Natural killer cell treated with Interleukin-12 subunit alpha and Interleukin-12 subunit beta and Interleukin-15 and Interleukin-18, amount 100 ng/mL, for 72 hours (primary cell): ENCODE measurements at regions not wholly inside any gene's neighbourhood (a gene's known extent, or its start where the extent isn't known, plus 50 kb on each side); places are given as distances from the start of the nearest gene placed in this dataset.
"Not testable (repeated sequence)": the region's sequence is repeated elsewhere in the genome, so short reads cannot be mapped to it uniquely, and the experiment has no call there.

ENCODE experiments used
- ATAC-seq, 2 donors: fragments of 150-1000 bp; cut with Tn5 transposase in 1 of 2; sonication (Bioruptor Pico), chemical (Tn5 transposase) in 1 of 2; 2 replicates each; pipeline ENCODE4 v1.10.0; 2021
- DNase-seq: peaks from one replicate; pipeline ENCODE4 v3.0.0; 2022; ENCODE audit warnings: low spot score
- H3K27ac Mint-ChIP-seq, 2 donors: 1 replicate in 1 of 2; 2 replicates in 1 of 2; pipeline ENCODE4 v1.8.0; 2022; ENCODE audit warnings: mixed read lengths in 2 of 2, mild to moderate bottlenecking in 1 of 2, moderate library complexity in 1 of 2
- H3K27me3 Mint-ChIP-seq, 2 donors: 1 replicate in 1 of 2; 2 replicates in 1 of 2; pipeline ENCODE4 v1.8.0; 2022; ENCODE audit warnings: mixed read lengths in 2 of 2
- H3K36me3 Mint-ChIP-seq: one replicate; pipeline ENCODE4 v1.8.0; 2022; ENCODE audit warnings: mixed read lengths
- H3K4me1 Mint-ChIP-seq, 2 donors: 1 replicate in 1 of 2; 2 replicates in 1 of 2; pipeline ENCODE4 v1.8.0; 2022; ENCODE audit warnings: low read depth in 2 of 2, mixed read lengths in 2 of 2, mild to moderate bottlenecking in 1 of 2
- H3K4me3 Mint-ChIP-seq: one replicate; pipeline ENCODE4 v1.8.0; 2022; ENCODE audit warnings: mixed read lengths
- H3K9me3 Mint-ChIP-seq: 2 replicates; pipeline ENCODE4 v1.8.0; 2022; ENCODE audit warnings: mixed read lengths

DNA sequence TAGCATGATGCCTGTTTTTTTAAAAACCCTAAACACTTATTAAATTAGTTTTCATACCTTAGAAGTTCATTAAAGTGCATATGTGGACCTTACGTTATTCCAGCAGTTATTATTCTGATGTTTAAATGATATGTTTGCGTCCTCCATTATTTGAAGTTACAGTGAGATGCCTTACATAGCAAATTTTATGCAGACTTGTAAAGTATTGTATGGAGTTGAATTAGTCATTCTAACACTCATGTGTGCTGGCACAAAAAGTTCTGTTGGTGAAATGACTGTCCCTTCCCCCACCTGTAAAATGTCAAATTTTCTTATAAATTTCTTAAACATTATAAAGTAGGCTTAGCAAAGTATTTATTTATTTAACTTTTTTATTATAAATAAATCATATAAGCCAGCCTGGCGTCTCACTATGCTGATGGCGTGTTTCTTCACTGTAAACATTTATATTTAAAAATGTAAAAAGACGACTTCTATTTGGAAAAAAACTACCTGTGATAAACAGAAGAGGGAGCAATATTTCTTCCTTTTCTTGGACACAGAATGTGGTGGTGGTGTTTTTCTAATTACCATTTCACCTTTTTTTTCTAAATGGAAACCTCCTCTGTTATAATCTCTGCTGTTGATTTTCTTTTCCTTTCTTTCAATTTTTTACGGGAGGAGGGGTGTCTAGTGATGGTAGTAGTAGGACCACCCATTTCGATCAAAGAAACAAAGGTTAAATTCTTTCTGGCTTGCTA is 155.4 kb downstream of the RFPL4B start:
- Mint-ChIP-seq H3K36me3 (no peaks in the 10 kb centered on the region), H3K27ac (no peak overlapping the region), H3K4me3 (no peak overlapping the region), H3K27me3 (peaks cover 0 to 3% of the 10 kb centered on the region in 2 donors), H3K4me1 (no peaks in the 10 kb centered on the region), H3K9me3 (no peaks in the 10 kb centered on the region)
- no peak for ATAC-seq
- DNase-seq = no peak

DNA sequence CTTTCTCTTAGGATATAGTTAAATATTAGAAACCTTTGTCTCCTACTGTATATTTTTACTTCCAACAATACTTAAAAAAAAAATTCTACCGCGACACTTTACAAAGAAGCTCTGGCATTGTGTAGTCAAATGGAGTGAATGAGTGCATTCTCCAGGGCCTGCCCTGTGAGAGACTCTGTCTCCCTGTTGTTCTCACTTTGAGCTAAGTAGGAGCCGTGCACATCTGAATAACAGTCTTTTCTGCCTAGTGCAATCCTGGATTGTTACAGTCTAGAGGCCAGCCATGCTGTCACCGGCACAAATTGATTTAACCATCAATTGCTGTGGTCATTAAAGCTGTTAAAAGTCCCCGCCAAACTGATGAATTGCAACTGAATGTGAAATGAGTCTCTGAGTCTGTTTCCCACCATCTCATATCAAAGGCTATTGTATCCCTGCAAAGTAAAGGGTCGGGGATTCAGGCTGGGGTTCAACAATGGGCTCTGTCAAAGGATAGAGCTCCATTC is 156.0 kb downstream of the RFPL4B start:
- Mint-ChIP-seq H3K4me3 (no peak overlapping the region), H3K27me3 (peaks cover 0 to 3% of the 10 kb centered on the region in 2 donors), H3K36me3 (no peaks in the 10 kb centered on the region), H3K9me3 (no peaks in the 10 kb centered on the region), H3K4me1 (no peaks in the 10 kb centered on the region), H3K27ac (no peak overlapping the region)
- no peak for ATAC-seq
- DNase-seq = no peak

DNA sequence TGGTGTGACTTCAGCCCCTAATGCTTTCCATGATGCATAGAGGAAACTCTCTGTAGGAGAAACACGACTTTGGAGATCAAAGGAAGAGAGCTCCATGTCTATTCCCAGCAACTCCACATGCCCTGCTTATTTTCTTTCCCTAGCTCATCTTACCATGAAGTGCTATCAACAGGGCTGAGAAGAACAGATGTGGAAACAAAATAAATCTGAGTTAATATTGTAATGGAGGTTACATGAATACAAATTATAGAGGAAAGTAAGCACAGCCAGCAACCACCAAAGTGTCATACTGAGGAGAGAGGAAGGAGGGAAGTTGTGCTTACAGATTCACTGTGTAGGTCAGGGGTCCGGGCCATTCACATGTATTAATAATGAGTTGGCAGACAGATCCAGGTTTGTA is 157.5 kb downstream of the RFPL4B start:
- Mint-ChIP-seq H3K27me3 (peaks cover 0 to 3% of the 10 kb centered on the region in 2 donors), H3K4me3 (no peak overlapping the region), H3K4me1 (no peaks in the 10 kb centered on the region), H3K27ac (no peak overlapping the region), H3K9me3 (no peaks in the 10 kb centered on the region), H3K36me3 (no peaks in the 10 kb centered on the region)
- ATAC-seq (no peak), DNase-seq (no peak)

DNA sequence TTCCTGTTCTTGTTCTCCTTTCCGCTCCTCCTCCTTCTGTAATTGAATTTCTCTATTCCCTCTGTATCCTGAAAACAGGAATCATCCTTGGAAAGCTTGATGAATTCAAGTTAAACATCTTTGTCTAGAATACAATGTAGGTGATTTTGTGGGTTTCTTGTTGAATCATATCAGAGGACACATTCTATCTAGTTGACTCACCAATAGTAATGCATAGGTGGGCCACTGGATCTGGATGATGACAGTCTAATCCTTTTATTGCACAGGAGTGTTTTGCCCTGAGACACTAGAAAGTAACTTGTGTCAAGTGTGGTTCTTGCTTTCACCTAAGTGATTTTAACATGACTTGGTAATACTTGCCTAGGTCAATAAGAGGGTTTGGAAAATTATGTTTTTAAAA is 164.3 kb downstream of the RFPL4B start:
- Mint-ChIP-seq H3K27me3 (peaks cover 0 to 8% of the 10 kb centered on the region in 2 donors), H3K9me3 (peaks cover 13% of the 10 kb centered on the region), H3K4me1 (no peaks in the 10 kb centered on the region), H3K36me3 (peaks cover 6% of the 10 kb centered on the region), H3K27ac (no peak overlapping the region), H3K4me3 (no peak overlapping the region)
- no peak for ATAC-seq
- DNase-seq = no peak

DNA sequence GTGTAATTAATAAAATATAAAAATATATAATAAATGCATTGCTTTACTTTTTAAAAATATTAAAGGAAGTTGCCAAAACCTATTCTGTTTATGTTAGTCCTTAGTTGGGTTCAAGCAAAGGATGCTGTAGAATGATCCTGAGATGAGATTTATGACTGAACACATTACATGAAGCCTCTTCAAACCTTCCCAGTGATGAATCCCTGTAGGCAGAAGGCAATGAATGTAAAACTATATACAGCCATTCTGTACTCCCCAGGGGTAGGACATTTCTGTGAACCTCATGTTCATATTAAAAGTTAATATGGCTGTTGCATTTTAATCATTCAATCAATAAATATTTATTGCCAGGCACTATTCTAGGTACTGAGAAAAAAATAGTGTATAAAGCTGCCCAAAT is 166.0 kb downstream of the RFPL4B start:
- H3K9me3 Mint-ChIP-seq = peaks cover 16% of the 10 kb centered on the region
- peaks cover 0 to 8% of the 10 kb centered on the region in 2 donors for H3K27me3 Mint-ChIP-seq
- H3K36me3 Mint-ChIP-seq = peaks cover 6% of the 10 kb centered on the region
- ATAC-seq = no peak
- H3K27ac Mint-ChIP-seq = no peak overlapping the region
- DNase-seq = no peak
- no peaks in the 10 kb centered on the region for H3K4me1 Mint-ChIP-seq
- no peak overlapping the region for H3K4me3 Mint-ChIP-seq

DNA sequence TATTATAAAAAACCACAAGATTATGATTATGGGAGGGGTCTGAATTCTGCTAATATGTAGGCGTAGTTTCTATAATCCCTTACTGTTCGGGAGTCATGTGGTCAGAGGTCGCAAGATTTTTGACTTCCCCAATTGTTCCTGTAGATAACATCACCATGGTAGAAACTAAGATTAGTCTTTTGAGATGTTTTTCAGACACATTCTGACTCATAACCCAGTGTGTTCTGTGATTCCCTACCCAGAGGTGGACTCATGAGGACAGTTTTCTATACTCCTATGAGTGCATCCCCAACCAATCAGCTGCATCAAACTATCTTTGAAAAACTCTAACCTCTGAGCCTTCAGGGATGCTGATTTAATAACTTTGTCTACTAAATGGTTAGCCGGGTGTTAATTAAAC is 175.5 kb downstream of the RFPL4B start:
- Mint-ChIP-seq H3K4me1 (no peaks in the 10 kb centered on the region), H3K27me3 (no peaks in the 10 kb centered on the region), H3K27ac (no peak overlapping the region), H3K4me3 (no peak overlapping the region), H3K9me3 (peaks cover 4% of the 10 kb centered on the region), H3K36me3 (no peaks in the 10 kb centered on the region)
- no peak for ATAC-seq
- no peak for DNase-seq

DNA sequence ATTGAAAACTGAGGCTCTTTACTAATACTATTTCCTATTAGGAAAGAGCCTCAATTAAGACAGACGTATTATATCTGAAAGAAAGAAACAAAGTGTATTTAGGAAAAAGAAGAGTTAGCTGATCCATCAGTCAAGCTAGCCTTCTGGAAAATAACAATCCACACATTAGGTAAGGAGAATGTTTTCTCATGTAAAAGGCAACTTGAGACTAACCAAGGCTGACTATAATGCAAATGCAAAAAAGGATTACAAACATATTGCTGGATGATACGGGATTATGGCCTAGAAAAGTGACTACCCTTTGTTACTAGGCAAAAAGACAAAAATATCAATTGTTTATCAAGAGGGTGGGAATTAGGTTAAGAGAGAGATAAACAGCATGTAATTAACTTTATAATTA is 176.9 kb downstream of the RFPL4B start:
- no peaks in the 10 kb centered on the region for H3K36me3 Mint-ChIP-seq
- no peak overlapping the region for H3K27ac Mint-ChIP-seq
- DNase-seq (no peak), ATAC-seq (no peak)
- H3K9me3 Mint-ChIP-seq = peaks cover 4% of the 10 kb centered on the region
- no peaks in the 10 kb centered on the region for H3K4me1 Mint-ChIP-seq
- no peaks in the 10 kb centered on the region for H3K27me3 Mint-ChIP-seq
- no peak overlapping the region for H3K4me3 Mint-ChIP-seq

DNA sequence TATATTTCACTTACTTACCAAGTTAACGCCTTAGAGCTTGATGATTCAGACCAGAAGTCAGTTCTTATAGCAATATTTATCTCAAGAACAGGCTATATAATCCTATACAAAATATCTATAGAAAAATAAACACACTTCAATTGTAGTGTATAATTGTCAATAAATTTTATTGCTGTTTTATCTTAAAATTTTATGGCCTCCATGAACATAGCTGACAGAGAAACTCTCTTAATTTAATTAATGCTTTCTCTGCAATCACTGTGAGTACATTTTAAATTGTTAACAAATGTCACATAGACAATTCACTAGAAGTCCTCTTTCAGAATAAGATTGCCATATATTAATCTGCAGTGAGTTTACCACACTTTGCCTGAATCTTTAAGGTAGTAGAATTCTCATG is 178.6 kb downstream of the RFPL4B start:
- Mint-ChIP-seq H3K27me3 (no peaks in the 10 kb centered on the region), H3K36me3 (no peaks in the 10 kb centered on the region), H3K27ac (no peak overlapping the region), H3K4me3 (no peak overlapping the region), H3K9me3 (peaks cover 4% of the 10 kb centered on the region), H3K4me1 (no peaks in the 10 kb centered on the region)
- ATAC-seq = no peak
- no peak for DNase-seq

DNA sequence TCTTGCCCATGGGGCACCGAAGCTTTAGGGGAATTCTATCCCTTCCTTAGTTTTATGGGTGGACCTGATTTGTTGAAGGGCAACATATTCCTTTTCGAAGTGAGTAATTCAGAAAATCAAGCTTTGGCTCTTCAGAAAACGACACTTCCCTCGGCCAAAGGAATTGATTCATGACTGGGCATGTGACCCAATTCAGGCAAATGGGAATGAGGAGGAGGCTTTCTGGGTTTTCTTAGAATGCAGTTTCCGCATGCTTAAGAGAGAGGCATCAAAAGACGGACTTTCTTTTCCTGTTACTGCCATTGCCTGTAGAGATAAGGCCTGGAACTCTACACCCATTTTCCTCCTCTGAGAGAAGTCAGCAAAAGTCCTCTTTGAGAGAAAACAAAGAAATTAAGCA is 179.5 kb downstream of the RFPL4B start:
- Mint-ChIP-seq H3K27me3 (no peaks in the 10 kb centered on the region), H3K36me3 (no peaks in the 10 kb centered on the region), H3K4me3 (no peak overlapping the region), H3K9me3 (peaks cover 4% of the 10 kb centered on the region), H3K4me1 (no peaks in the 10 kb centered on the region), H3K27ac (no peak overlapping the region)
- ATAC-seq = no peak
- no peak for DNase-seq

DNA sequence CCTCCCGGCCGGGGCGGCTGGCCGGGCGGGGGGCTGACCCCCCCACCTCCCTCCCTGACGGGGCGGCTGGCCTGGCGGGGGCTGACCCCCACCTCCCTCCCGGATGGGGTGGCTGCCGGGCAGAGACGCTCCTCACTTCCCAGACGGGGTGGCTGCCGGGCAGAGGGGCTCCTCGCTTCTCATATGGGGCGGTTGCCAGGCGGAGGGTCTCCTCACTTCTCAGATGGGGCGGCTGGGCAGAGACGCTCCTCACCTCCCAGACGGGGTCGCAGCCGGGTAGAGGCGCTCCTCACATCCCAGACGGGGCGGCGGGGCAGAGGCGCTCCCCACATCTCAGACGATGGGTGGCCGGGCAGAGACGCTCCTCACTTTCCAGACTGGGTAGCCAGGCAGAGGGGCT is 181.2 kb downstream of the RFPL4B start:
- not testable (repeated sequence) for H3K27ac Mint-ChIP-seq, H3K4me3 Mint-ChIP-seq, H3K27me3 Mint-ChIP-seq, H3K36me3 Mint-ChIP-seq, ATAC-seq, H3K4me1 Mint-ChIP-seq, H3K9me3 Mint-ChIP-seq, DNase-seq

DNA sequence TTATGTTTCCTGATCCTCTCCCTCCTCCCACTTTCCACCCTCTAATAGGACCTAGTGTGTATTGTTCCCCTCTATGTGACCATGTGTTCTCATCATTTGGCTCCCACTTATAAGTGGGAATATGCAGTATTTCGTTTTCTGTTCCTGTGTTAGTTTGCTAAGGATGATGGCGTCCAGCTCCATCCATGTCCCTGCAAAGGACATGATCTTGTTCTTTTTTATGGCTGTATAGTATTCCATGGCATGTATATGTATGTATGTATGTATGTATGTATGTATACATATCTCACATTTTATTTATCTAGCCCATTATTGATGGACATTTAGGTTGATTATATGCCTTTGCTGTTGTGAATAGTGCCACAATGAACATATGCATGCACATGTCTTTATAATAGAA is 188.7 kb downstream of the RFPL4B start:
- DNase-seq = no peak
- no peak overlapping the region for H3K27ac Mint-ChIP-seq
- peaks cover 7% of the 10 kb centered on the region for H3K9me3 Mint-ChIP-seq
- peaks cover 14% of the 10 kb centered on the region for H3K36me3 Mint-ChIP-seq
- no peaks in the 10 kb centered on the region for H3K27me3 Mint-ChIP-seq
- no peaks in the 10 kb centered on the region for H3K4me1 Mint-ChIP-seq
- ATAC-seq = no peak
- H3K4me3 Mint-ChIP-seq = no peak overlapping the region

DNA sequence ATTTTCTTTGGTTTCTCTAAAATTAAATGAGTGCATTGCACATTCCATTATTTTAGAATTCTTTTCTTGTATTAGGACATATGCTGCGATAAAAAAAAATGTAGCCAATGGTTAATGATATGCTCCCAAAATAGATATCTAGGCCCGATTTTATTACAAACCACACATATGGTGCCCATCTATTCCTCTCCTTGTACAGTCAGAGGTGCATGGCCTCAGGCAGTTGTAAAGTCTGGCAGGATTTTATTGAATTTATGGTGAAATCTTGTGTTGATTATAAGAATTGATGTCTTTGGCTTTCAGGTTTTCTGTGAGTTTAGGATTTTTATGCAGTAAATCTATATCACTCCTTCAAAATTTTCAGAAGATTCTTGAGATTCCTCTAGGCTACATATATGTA is 192.2 kb downstream of the RFPL4B start:
- no peaks in the 10 kb centered on the region for H3K4me1 Mint-ChIP-seq
- no peak overlapping the region for H3K4me3 Mint-ChIP-seq
- H3K27ac Mint-ChIP-seq = no peak overlapping the region
- peaks cover 18% of the 10 kb centered on the region for H3K9me3 Mint-ChIP-seq
- no peaks in the 10 kb centered on the region for H3K27me3 Mint-ChIP-seq
- no peak for ATAC-seq
- peaks cover 14% of the 10 kb centered on the region for H3K36me3 Mint-ChIP-seq
- DNase-seq = no peak

DNA sequence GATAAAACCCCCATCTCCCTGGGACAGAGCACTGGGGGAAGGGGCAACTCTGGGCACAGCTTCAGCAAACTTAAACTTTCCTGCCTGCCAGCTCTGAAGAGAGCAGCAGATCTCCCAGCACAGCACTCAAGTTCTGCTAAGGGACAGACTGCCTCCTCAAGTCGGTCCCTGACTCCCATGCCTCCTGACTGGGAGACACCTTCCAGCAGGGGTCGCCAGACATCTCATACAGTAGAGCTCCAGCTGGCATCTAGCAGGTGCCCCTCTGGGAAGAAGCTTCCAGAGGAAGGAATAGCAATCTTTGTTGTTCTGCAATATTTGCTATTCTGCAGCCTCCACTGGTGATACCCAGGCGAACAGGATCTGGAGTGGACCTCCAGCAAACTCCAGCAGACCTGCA is 194.7 kb downstream of the RFPL4B start:
- not testable (repeated sequence) for DNase-seq, ATAC-seq

DNA sequence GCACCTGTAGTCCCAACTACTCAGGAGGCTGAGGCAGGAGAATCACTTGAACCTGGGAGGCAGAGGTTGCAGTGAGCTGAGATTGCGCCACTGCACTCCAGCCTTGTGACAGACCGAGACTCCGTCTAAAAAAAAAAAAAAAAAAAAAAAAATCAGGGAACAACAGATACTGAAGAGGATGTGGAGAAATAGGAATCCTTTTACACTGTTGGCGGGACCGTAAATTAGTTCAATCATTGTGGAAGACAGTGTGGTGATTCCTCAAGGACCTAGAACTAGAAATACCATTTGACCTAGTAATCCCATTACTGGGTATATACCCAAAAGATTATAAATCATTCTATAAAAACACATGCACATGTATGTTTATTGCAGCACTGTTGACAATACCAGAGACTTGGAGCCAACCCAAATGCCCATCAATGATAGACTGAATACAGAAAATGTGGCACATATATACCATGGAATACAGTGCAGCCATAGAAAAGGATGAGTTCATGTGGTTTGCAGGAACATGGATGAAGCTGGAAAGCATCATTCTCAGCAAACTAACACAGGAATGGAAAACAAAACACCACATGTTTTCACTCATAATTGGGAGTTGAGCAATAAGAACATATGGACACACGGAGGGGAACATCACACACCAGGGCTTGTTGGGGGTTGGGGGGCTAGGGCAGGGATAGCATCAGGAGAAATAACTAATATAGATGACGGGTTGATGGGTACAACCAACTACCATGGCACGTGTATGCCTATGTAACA is 200.4 kb downstream of the RFPL4B start:
- not testable (repeated sequence) for H3K27ac Mint-ChIP-seq, H3K4me3 Mint-ChIP-seq, ATAC-seq

More for the DNA sequence above, 194.7 kb downstream of the RFPL4B start:
- not testable (repeated sequence) for H3K4me1 Mint-ChIP-seq, H3K27ac Mint-ChIP-seq, H3K36me3 Mint-ChIP-seq, H3K27me3 Mint-ChIP-seq, H3K4me3 Mint-ChIP-seq
- peaks cover 14% of the 10 kb centered on the region for H3K9me3 Mint-ChIP-seq

More for the DNA sequence above, 200.4 kb downstream of the RFPL4B start:
- H3K9me3 Mint-ChIP-seq = peaks cover 21% of the 10 kb centered on the region
- not testable (repeated sequence) for H3K27me3 Mint-ChIP-seq, DNase-seq, H3K36me3 Mint-ChIP-seq, H3K4me1 Mint-ChIP-seq
